H1 (cell line): ENCODE measurements at regions not wholly inside any gene's neighbourhood (a gene's known extent, or its start where the extent isn't known, plus 50 kb on each side); places are given as distances from the start of the nearest gene placed in this dataset.
A peak's percentile ranks its signal among the peaks of the same experiment; 100 is the strongest.

ENCODE experiments used
- CTCF ChIA-PET: fragments of 300-600 bp; sonication (Branson Sonifier 250); formaldehyde crosslinking; loops from one replicate; lab custom pipeline; 2021; ENCODE audit not compliant: partially characterized antibody; lab: Charles Lee
- POLR2A ChIA-PET: fragments of 300-600 bp; sonication (Branson Sonifier 250); formaldehyde crosslinking; loops from one replicate; lab custom pipeline; 2021; ENCODE audit warnings: inconsistent platforms; ENCODE audit not compliant: partially characterized antibody; lab: Charles Lee
- DNase-seq, 2 experiments: peaks; one replicate each; pipeline versions ENCODE4 v3.0.0 to v3.0.0-alpha.2; 2010 to 2022; ENCODE audit warnings: low spot score in 2 of 2, low read depth in 1 of 2, mixed read lengths in 1 of 2
- FAIRE-seq: peaks from 2 replicates; lab custom pipeline; 2011; peaks lifted over from hg19 to GRCh38; lab: Jason Lieb, UNC
- H2AFZ ChIP-seq: 2 replicates; pipeline ENCODE4 v1.8.1; 2012; ENCODE audit warnings: low read length, inconsistent platforms
- H2AK5ac ChIP-seq: 2 replicates; pipeline ENCODE4 v1.6.1; 2013; ENCODE audit warnings: low read depth, low read length
- H2BK120ac ChIP-seq: replicated peaks from 2 replicates; pipeline ENCODE3; 2013; ENCODE audit warnings: low read depth, low read length, inconsistent platforms
- H2BK12ac ChIP-seq: 2 replicates; pipeline ENCODE4 v1.6.1; 2013; ENCODE audit warnings: low read depth, low read length
- H2BK15ac ChIP-seq: 2 replicates; pipeline ENCODE4 v1.6.1; 2013; ENCODE audit warnings: low read length
- H2BK20ac ChIP-seq: 2 replicates; pipeline ENCODE4 v1.6.1; 2013; ENCODE audit warnings: low read length
- H2BK5ac ChIP-seq: 2 replicates; pipeline ENCODE4 v1.6.1; 2013; ENCODE audit warnings: low read depth, low read length
- H3K14ac ChIP-seq: 2 replicates; pipeline ENCODE4 v1.6.1; 2013; ENCODE audit warnings: inconsistent platforms; ENCODE audit not compliant: insufficient read length
- H3K18ac ChIP-seq: 2 replicates; pipeline ENCODE4 v1.6.1; 2013; ENCODE audit warnings: low read length; ENCODE audit errors: extremely low read depth
- H3K23ac ChIP-seq: 2 replicates; pipeline ENCODE4 v1.6.1; 2013; ENCODE audit warnings: inconsistent platforms; ENCODE audit not compliant: insufficient read length
- H3K23me2 ChIP-seq: 2 replicates; pipeline ENCODE4 v1.6.1; 2013; ENCODE audit warnings: low read depth, low read length
- H3K27ac ChIP-seq: 2 replicates; pipeline ENCODE4 v1.6.1; 2011; ENCODE audit warnings: low read depth, low read length, inconsistent platforms
- H3K27me3 ChIP-seq, 4 experiments: replicated peaks in 1 of 4; 1 replicate in 1 of 4; 2 replicates in 3 of 4; pipeline versions ENCODE4 v1.6.1 to v1.8.1; 2011 to 2013; ENCODE audit warnings: low read length in 3 of 4, mild to moderate bottlenecking in 3 of 4, inconsistent platforms in 2 of 4, mixed read lengths in 2 of 4, moderate library complexity in 1 of 4; ENCODE audit not compliant: control insufficient read depth in 3 of 4, insufficient read depth in 3 of 4; ENCODE audit errors: extremely low read depth in 1 of 4
- H3K36me3 ChIP-seq, 4 experiments: 2 replicates each; pipeline versions ENCODE4 v1.6.1 to v1.8.1; 2011 to 2013; ENCODE audit warnings: mild to moderate bottlenecking in 4 of 4, low read length in 3 of 4, moderate library complexity in 2 of 4, control low read depth in 1 of 4, inconsistent platforms in 1 of 4; ENCODE audit not compliant: insufficient read depth in 4 of 4, control insufficient read depth in 2 of 4
- H3K4ac ChIP-seq: replicated peaks from 2 replicates; pipeline ENCODE3; 2013; ENCODE audit warnings: low read length, low read depth, mixed read lengths, inconsistent platforms; ENCODE audit not compliant: insufficient read length
- H3K4me1 ChIP-seq, 4 experiments: replicated peaks in 1 of 4; 1 replicate in 1 of 4; 2 replicates in 3 of 4; pipeline versions ENCODE4 v1.6.1 to v1.8.1; 2011 to 2013; ENCODE audit warnings: low read length in 3 of 4, inconsistent platforms in 2 of 4, mixed read lengths in 1 of 4; ENCODE audit not compliant: insufficient read depth in 4 of 4, control insufficient read depth in 3 of 4
- H3K4me2 ChIP-seq, 2 experiments: 2 replicates each; pipeline versions ENCODE4 v1.6.1 to v1.8.1; 2011 to 2013; ENCODE audit warnings: low read depth in 2 of 2, low read length in 2 of 2, control low read depth in 1 of 2, inconsistent platforms in 1 of 2, mild to moderate bottlenecking in 1 of 2; ENCODE audit not compliant: insufficient read depth in 1 of 2
- H3K4me3 ChIP-seq, 4 experiments: fragments of 200-600, 300-600 bp in 1 of 4; sonication (generic), shearing (Covaris generic), sonication (Bioruptor Twin) in 1 of 4; 2 replicates each; pipeline versions ENCODE4 v1.5.1 to v1.8.1; 2011 to 2016; ENCODE audit warnings: low read length in 4 of 4, low read depth in 3 of 4, control low read depth in 2 of 4, inconsistent platforms in 2 of 4, mild to moderate bottlenecking in 2 of 4, mixed read lengths in 1 of 4, moderate library complexity in 1 of 4; ENCODE audit not compliant: insufficient read depth in 2 of 4; ENCODE audit errors: extremely low read depth in 1 of 4
- H3K56ac ChIP-seq: replicated peaks from 2 replicates; pipeline ENCODE3; 2013; ENCODE audit warnings: low read depth, mild to moderate bottlenecking, mixed read lengths, low read length, inconsistent platforms; ENCODE audit not compliant: insufficient read length
- H3K79me1 ChIP-seq: 2 replicates; pipeline ENCODE4 v1.6.1; 2013; ENCODE audit warnings: low read depth, low read length, control low read depth
- H3K79me2 ChIP-seq, 2 experiments: 2 replicates each; pipeline versions ENCODE4 v1.6.1 to v1.8.1; 2012 to 2013; ENCODE audit warnings: low read length in 2 of 2, mild to moderate bottlenecking in 2 of 2, inconsistent platforms in 1 of 2; ENCODE audit not compliant: insufficient read depth in 2 of 2, control insufficient read depth in 1 of 2
- H3K9ac ChIP-seq, 4 experiments: replicated peaks in 1 of 4; 1 replicate in 1 of 4; 2 replicates in 3 of 4; pipeline versions ENCODE4 v1.6.1 to v1.8.1; 2011 to 2013; ENCODE audit warnings: low read depth in 3 of 4, low read length in 3 of 4, control low read depth in 2 of 4, mild to moderate bottlenecking in 2 of 4, moderate library complexity in 2 of 4, inconsistent platforms in 1 of 4; ENCODE audit errors: extremely low read depth in 1 of 4
- H3K9me3 ChIP-seq, 2 experiments: 2 replicates each; pipeline versions ENCODE4 v1.6.1 to v1.8.1; 2012 to 2013; ENCODE audit warnings: mild to moderate bottlenecking in 2 of 2, moderate library complexity in 2 of 2, control low read depth in 1 of 2, inconsistent platforms in 1 of 2, low read depth in 1 of 2, low read length in 1 of 2, mixed read lengths in 1 of 2; ENCODE audit not compliant: insufficient read depth in 2 of 2
- H4K20me1 ChIP-seq, 2 experiments: replicated peaks in 1 of 2; 2 replicates each; pipeline versions ENCODE3 to v1.8.1; 2011 to 2013; ENCODE audit warnings: inconsistent platforms in 2 of 2, low read length in 2 of 2, mild to moderate bottlenecking in 1 of 2; ENCODE audit not compliant: insufficient read depth in 2 of 2, control insufficient read depth in 1 of 2
- H4K5ac ChIP-seq: 2 replicates; pipeline ENCODE4 v1.6.1; 2013; ENCODE audit warnings: low read length, low read depth, mixed read lengths, inconsistent platforms; ENCODE audit not compliant: insufficient read length
- H4K8ac ChIP-seq: 2 replicates; pipeline ENCODE4 v1.8.0; 2013; ENCODE audit warnings: mild to moderate bottlenecking, moderate library complexity, low read length, inconsistent platforms; ENCODE audit not compliant: insufficient read depth; ENCODE audit errors: extremely low read depth
- H4K91ac ChIP-seq: replicated peaks from 2 replicates; pipeline ENCODE3; 2013; ENCODE audit warnings: low read length, mixed read lengths, inconsistent platforms; ENCODE audit not compliant: insufficient read length
- EGR1 ChIP-seq: IDR thresholded peaks from 2 replicates; pipeline ENCODE4 v1.6.1; 2011; ENCODE audit warnings: low read depth, low read length, borderline replicate concordance
- KDM4A ChIP-seq: IDR thresholded peaks from one replicate; pipeline ENCODE4 v1.7.1; 2012; ENCODE audit warnings: low read depth, mild to moderate bottlenecking, moderate library complexity, low read length, inconsistent platforms; ENCODE audit not compliant: severe bottlenecking
- RNF2 ChIP-seq: fragments of 200-900, 300-1000 bp; sonication (generic); IDR thresholded peaks from 2 replicates; pipeline ENCODE4 v1.7.1; 2016; ENCODE audit warnings: borderline replicate concordance, low read depth, mild to moderate bottlenecking, antibody characterized with exemption, low read length; ENCODE audit not compliant: poor library complexity, severe bottlenecking; ENCODE audit errors: missing control alignments
- ZNF274 ChIP-seq: IDR thresholded peaks from 2 replicates; pipeline ENCODE4 v1.7.0; 2012; ENCODE audit warnings: low read length, borderline replicate concordance; ENCODE audit errors: extremely low read depth
- WGBS, 2 experiments: shearing (Covaris generic) in 1 of 2; methylation state at CpG; one replicate each; pipeline versions ENCODE4 v1.1.6 to v1.1.7; 2013 to 2015; ENCODE audit warnings: low lambda C conversion rate in 2 of 2, mixed read lengths in 2 of 2, inconsistent platforms in 1 of 2, low coverage in 1 of 2, missing lambda C conversion rate in 1 of 2; ENCODE audit not compliant: insufficient replicate concordance in 2 of 2, insufficient coverage in 1 of 2, insufficient read length in 1 of 2; ENCODE audit errors: extremely low coverage in 1 of 2, missing lambda C conversion rate in 1 of 2; 5-methylcytosine and 5-hydroxymethylcytosine counted together
- TF ChIP-seq, protein P1 (sequence below): IDR thresholded peaks from 2 replicates; pipeline ENCODE4 v1.6.1; 2012; ENCODE audit warnings: low read length, inconsistent platforms

DNA sequence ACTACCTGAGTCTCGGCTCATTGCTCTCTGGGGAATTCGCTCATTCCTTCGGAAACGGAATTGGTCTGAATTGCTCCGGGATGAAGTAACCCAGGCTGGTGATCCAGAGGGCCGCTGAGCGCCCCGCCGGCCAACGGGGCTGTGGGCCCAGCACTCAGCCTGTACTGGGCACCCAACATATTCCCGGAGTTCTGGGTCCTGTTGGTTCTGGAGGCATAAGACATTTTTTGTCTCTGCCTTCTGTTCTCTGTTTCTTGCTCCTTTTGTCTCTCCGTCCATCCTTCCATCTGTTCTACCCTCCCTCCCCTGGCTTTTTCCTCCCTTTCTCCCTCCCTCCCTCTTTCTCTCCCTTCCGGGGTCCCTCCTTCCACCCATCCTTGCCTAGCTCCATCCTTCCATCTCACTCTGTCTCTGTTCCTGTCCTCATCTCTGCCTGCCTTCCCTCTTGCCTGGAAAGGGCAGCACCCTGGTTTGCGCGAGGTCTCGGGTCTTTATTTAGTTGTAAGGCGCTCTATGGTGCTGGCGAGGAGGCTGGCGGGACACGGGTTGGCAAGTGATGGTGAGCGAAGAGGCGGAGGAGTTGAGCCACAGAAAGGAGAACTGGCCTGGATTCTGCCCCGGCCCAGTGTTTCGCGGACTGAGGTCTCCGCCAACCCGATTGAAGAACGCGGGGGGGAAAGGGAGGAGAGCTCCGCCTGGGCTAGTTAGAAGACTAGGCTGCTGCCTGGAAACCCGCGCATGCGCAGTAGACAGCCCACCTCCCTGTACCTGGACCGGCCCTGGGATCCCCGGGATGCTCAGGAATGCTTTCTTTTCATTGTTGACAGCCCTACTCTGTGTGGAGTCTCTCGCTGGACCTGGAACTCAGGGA is 1468.0 kb downstream of the FOXD4L5 start:
- no peak overlapping the region for H3K9ac ChIP-seq
- no peak overlapping the region for H2BK120ac ChIP-seq
- H3K36me3 ChIP-seq, result no peaks in the 10 kb centered on the region
- FAIRE-seq (no peak), DNase-seq (peak; percentile 93 to 98)
- H4K5ac ChIP-seq, result no peak overlapping the region
- H3K4me2 ChIP-seq, result peak overlapping the region; percentile 63 to 96
- no peak overlapping the region for H2AK5ac ChIP-seq
- peak overlapping the region; percentile 37; the same call in 1 of the 2 replicates for H4K8ac ChIP-seq
- H3K23me2 ChIP-seq, result peaks cover 4% of the 10 kb centered on the region; the same call in 1 of the 2 replicates
- no peak overlapping the region for H4K91ac ChIP-seq
- no peak overlapping the region for H2BK5ac ChIP-seq
- peaks cover 0 to 10% (median 4%) of the 10 kb centered on the region in 4 experiments; a peak in 5 of 7 replicates for H3K4me1 ChIP-seq
- H3K79me2 ChIP-seq, result no peaks in the 10 kb centered on the region
- H4K20me1 ChIP-seq, result peaks cover 0 to 2% of the 10 kb centered on the region in 2 experiments
- no peak overlapping the region for H3K18ac ChIP-seq
- no peak overlapping the region for H3K4ac ChIP-seq
- no peak overlapping the region for H2BK20ac ChIP-seq
- POLR2A ChIA-PET, result interaction anchor here (1.1 to 2.1 kb wide), 3 partner anchors 1014 to 1018 kb away, joined by 3 to 12 read pairs (median 9); no protein-coding TSS in a partner anchor
- H3K56ac ChIP-seq, result no peak overlapping the region
- H2BK12ac ChIP-seq, result peak overlapping the region; percentile 10; the same call in 1 of the 2 replicates
- WGBS, 2 experiments, result 25% methylated on average over 36 of the region's 36 CpGs; no CpG with 5 or more reads in 1 of the 2 experiments
- H3K27ac ChIP-seq, result no peak overlapping the region
- H3K4me3 ChIP-seq, result peak overlapping the region; percentile 27 to 64 (median 44); a peak in 7 of 8 replicates
- no peaks in the 10 kb centered on the region for H3K79me1 ChIP-seq
- no peak overlapping the region for H3K23ac ChIP-seq
- peaks cover 8 to 32% (median 22%) of the 10 kb centered on the region in 4 experiments for H3K27me3 ChIP-seq
- peaks cover 11 to 73% of the 10 kb centered on the region in 2 experiments; a peak in 3 of 4 replicates for H3K9me3 ChIP-seq
- no peak overlapping the region for H2BK15ac ChIP-seq
- no peak overlapping the region for H3K14ac ChIP-seq
- CTCF ChIA-PET, result interaction anchor here (1.3 to 1.8 kb wide), 3 partner anchors 953 to 1017 kb away, joined by 3 to 6 read pairs (median 5); no protein-coding TSS in a partner anchor
- no peak overlapping the region for H2AFZ ChIP-seq
- TF ChIP-seq EGR1 (0 out of 2 replicates have a peak, but pooled peaks have one; percentile 10), ZNF274 (no peak), KDM4A (peak; percentile 90), RNF2 (peak; percentile 93)
- TF ChIP-seq, protein P1, sequence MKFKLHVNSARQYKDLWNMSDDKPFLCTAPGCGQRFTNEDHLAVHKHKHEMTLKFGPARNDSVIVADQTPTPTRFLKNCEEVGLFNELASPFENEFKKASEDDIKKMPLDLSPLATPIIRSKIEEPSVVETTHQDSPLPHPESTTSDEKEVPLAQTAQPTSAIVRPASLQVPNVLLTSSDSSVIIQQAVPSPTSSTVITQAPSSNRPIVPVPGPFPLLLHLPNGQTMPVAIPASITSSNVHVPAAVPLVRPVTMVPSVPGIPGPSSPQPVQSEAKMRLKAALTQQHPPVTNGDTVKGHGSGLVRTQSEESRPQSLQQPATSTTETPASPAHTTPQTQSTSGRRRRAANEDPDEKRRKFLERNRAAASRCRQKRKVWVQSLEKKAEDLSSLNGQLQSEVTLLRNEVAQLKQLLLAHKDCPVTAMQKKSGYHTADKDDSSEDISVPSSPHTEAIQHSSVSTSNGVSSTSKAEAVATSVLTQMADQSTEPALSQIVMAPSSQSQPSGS, result no peak
